ENCODE measurements at regions not wholly inside any gene's neighbourhood (a gene's known extent, or its start where the extent isn't known, plus 50 kb on each side); places are given as distances from the start of the nearest gene placed in this dataset.

- Histone ChIP-seq H3K27me3 (no peaks in the 10 kb centered on the region), H3K4me1 (no peaks in the 10 kb centered on the region), H3K36me3 (no peaks in the 10 kb centered on the region), H3K27ac (no peak overlapping the region), H3K4me3 (no peak overlapping the region), H3K9me3 (no peaks in the 10 kb centered on the region)
- DNase-seq (ENCODE audit: low spot score in 2 of 2), result no peak
- 28% methylated on average over 3 of the region's 3 CpGs for WGBS
- TF ChIP-seq POLR2AphosphoS5 (IDR thresholded peaks at IDR 0.05) (no peak), POLR2A (IDR thresholded peaks at IDR 0.05) (no peak), EP300 (IDR thresholded peaks at IDR 0.05) (no peak), CTCF (IDR thresholded peaks at IDR 0.05) (no peak)
Observed at GRCh38 chr6:24069526-24069925, 56.5 kb upstream of the NRSN1 start.

GRCh38 chr6:24072038-24072746, 53.8 kb upstream of the NRSN1 start:
- H3K9me3 ChIP-seq, result no peaks in the 10 kb centered on the region
- 81% methylated on average over 6 of the region's 6 CpGs for WGBS

GRCh38 chr6:24076011-24076410, 50.0 kb upstream of the NRSN1 start:
- DNase-seq (ENCODE audit: low spot score in 2 of 2), result no peak
- Histone ChIP-seq H3K27ac (no peak overlapping the region), H3K27me3 (no peaks in the 10 kb centered on the region), H3K36me3 (no peaks in the 10 kb centered on the region), H3K9me3 (no peaks in the 10 kb centered on the region), H3K4me1 (no peaks in the 10 kb centered on the region), H3K4me3 (no peak overlapping the region)
- WGBS, result 86% methylated on average over 1 of the region's 1 CpG
- TF ChIP-seq CTCF (IDR thresholded peaks at IDR 0.05) (no peak), EP300 (IDR thresholded peaks at IDR 0.05) (no peak), POLR2A (IDR thresholded peaks at IDR 0.05) (no peak), POLR2AphosphoS5 (IDR thresholded peaks at IDR 0.05) (no peak)

More at GRCh38 chr6:24072038-24072746, 53.8 kb upstream of the NRSN1 start:
- no peak for DNase-seq (ENCODE audit: low spot score in 2 of 2)
- no peaks in the 10 kb centered on the region for H3K27me3 ChIP-seq
- no peak overlapping the region for H3K27ac ChIP-seq
- H3K4me1 ChIP-seq, result no peaks in the 10 kb centered on the region
- H3K4me3 ChIP-seq, result no peak overlapping the region
- TF ChIP-seq POLR2A (IDR thresholded peaks at IDR 0.05) (no peak), EP300 (IDR thresholded peaks at IDR 0.05) (no peak), POLR2AphosphoS5 (IDR thresholded peaks at IDR 0.05) (no peak), CTCF (IDR thresholded peaks at IDR 0.05) (no peak)
- H3K36me3 ChIP-seq, result no peaks in the 10 kb centered on the region
